Neutrophil (primary cell): ENCODE measurements at regions not wholly inside any gene's neighbourhood (a gene's known extent, or its start where the extent isn't known, plus 50 kb on each side); places are given as distances from the start of the nearest gene placed in this dataset.

Experiments
- H3K27ac ChIP-seq: fragments of 200-600 bp; sonication (generic); 2 replicates; pipeline ENCODE4 v1.5.1; 2016; ENCODE audit warnings: mild to moderate bottlenecking, moderate library complexity
- H3K27me3 ChIP-seq: fragments of 200-600 bp; sonication (generic); 2 replicates; pipeline ENCODE4 v1.6.0; 2016; ENCODE audit warnings: mild to moderate bottlenecking
- H3K36me3 ChIP-seq: fragments of 200-600 bp; sonication (generic); 2 replicates; pipeline ENCODE4 v1.5.1; 2017
- H3K4me1 ChIP-seq, 2 experiments: fragments of 200-600 bp in 1 of 2; sonication (generic) in 1 of 2; 1 replicate in 1 of 2; 2 replicates in 1 of 2; pipeline versions ENCODE4 v1.5.1 to v1.6.1; 2013 to 2016; ENCODE audit warnings: low read depth in 1 of 2, low read length in 1 of 2, mild to moderate bottlenecking in 1 of 2, moderate library complexity in 1 of 2; ENCODE audit not compliant: control insufficient read depth in 1 of 2, insufficient read depth in 1 of 2
- H3K4me3 ChIP-seq, 2 experiments: fragments of 200-600 bp in 1 of 2; sonication (generic) in 1 of 2; 1 replicate in 1 of 2; 2 replicates in 1 of 2; pipeline ENCODE4 v1.5.1; 2013 to 2016; ENCODE audit warnings: low read depth in 1 of 2, low read length in 1 of 2, mild to moderate bottlenecking in 1 of 2, moderate library complexity in 1 of 2
- H3K9me3 ChIP-seq: fragments of 200-600 bp; sonication (generic); 2 replicates; pipeline ENCODE4 v1.5.1; 2016
- CTCF ChIP-seq: fragments of 200-600 bp; sonication (generic); IDR thresholded peaks from 2 replicates; pipeline ENCODE4 v1.5.1; 2016; ENCODE audit warnings: antibody characterized with exemption

GRCh38 chr13:107450431-107450830, 764.9 kb downstream of the LIG4 start:
- H3K9me3 ChIP-seq, result no peaks in the 10 kb centered on the region
- TF ChIP-seq CTCF, result no peak

DNA sequence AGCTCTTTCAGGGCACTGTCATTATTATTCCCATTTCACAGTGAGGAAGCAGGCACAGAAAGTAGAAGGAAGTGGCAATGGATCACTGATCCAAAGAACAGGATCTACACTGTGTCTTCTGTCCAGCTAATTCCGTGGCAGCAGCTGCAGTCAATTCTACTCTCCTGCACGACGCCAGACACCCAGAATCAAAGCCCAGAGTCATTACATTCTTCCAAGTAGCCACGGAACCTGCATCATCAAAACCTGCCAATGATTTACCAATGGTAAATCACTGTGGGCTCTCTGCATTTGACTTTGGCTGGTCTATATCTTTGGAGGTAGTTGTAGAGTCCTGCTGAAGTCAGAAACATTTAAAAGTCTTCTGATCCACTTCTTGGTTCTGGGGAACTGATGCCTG, 767.7 kb downstream of the LIG4 start:
- Histone ChIP-seq H3K27me3 (no peaks in the 10 kb centered on the region), H3K9me3 (no peaks in the 10 kb centered on the region), H3K36me3 (no peaks in the 10 kb centered on the region), H3K4me3 (no peak overlapping the region), H3K27ac (no peak overlapping the region), H3K4me1 (no peaks in the 10 kb centered on the region)
- no peak for TF ChIP-seq CTCF

More at GRCh38 chr13:107450431-107450830, 764.9 kb downstream of the LIG4 start:
- Histone ChIP-seq H3K27ac (no peak overlapping the region), H3K27me3 (no peaks in the 10 kb centered on the region), H3K36me3 (no peaks in the 10 kb centered on the region), H3K4me1 (no peaks in the 10 kb centered on the region), H3K4me3 (no peak overlapping the region)

- Histone ChIP-seq H3K9me3 (no peaks in the 10 kb centered on the region), H3K36me3 (no peaks in the 10 kb centered on the region), H3K4me3 (no peak overlapping the region), H3K4me1 (no peaks in the 10 kb centered on the region), H3K27me3 (no peaks in the 10 kb centered on the region), H3K27ac (no peak overlapping the region)
- no peak for TF ChIP-seq CTCF
These were observed 774.1 kb downstream of the LIG4 start for GRCh38 chr13:107441279-107441678.

- no peak overlapping the region for H3K27ac ChIP-seq
- H3K9me3 ChIP-seq, result no peaks in the 10 kb centered on the region
- H3K4me1 ChIP-seq, result no peaks in the 10 kb centered on the region
- TF ChIP-seq CTCF, result no peak
- H3K27me3 ChIP-seq, result no peaks in the 10 kb centered on the region
- no peaks in the 10 kb centered on the region for H3K36me3 ChIP-seq
- no peak overlapping the region for H3K4me3 ChIP-seq
These were observed 777.1 kb downstream of the LIG4 start for GRCh38 chr13:107438251-107438650.

DNA sequence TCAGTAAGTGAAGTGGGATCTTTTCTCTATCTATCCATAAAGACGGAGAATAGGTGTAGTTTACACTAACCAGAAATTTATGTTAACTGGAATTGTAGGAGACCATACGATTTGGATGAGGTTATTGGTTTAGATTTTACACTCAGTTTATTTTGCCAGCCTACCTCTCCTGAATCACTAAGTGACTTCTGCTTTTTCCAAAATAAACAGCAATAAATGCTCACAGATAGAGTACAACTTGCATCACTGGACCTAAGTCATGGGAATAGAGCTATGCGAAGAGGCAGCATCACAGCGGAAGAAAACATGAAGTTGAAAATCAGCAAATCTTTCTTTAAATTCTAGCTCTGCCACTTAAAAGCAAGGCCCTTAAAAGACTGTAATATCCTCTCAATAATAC, 781.0 kb downstream of the LIG4 start:
- no peaks in the 10 kb centered on the region for H3K36me3 ChIP-seq
- no peaks in the 10 kb centered on the region for H3K27me3 ChIP-seq
- H3K4me3 ChIP-seq, result no peak overlapping the region
- H3K9me3 ChIP-seq, result no peaks in the 10 kb centered on the region
- no peak for TF ChIP-seq CTCF
- H3K4me1 ChIP-seq, result no peaks in the 10 kb centered on the region
- H3K27ac ChIP-seq, result no peak overlapping the region

- Histone ChIP-seq H3K4me3 (no peak overlapping the region), H3K27ac (no peak overlapping the region), H3K4me1 (no peaks in the 10 kb centered on the region), H3K9me3 (no peaks in the 10 kb centered on the region), H3K36me3 (no peaks in the 10 kb centered on the region), H3K27me3 (no peaks in the 10 kb centered on the region)
- no peak for TF ChIP-seq CTCF
These were observed 787.8 kb downstream of the LIG4 start for GRCh38 chr13:107427536-107427935.
